ENCODE measurements at regions not wholly inside any gene's neighbourhood (a gene's known extent, or its start where the extent isn't known, plus 50 kb on each side); places are given as distances from the start of the nearest gene placed in this dataset.

DNA sequence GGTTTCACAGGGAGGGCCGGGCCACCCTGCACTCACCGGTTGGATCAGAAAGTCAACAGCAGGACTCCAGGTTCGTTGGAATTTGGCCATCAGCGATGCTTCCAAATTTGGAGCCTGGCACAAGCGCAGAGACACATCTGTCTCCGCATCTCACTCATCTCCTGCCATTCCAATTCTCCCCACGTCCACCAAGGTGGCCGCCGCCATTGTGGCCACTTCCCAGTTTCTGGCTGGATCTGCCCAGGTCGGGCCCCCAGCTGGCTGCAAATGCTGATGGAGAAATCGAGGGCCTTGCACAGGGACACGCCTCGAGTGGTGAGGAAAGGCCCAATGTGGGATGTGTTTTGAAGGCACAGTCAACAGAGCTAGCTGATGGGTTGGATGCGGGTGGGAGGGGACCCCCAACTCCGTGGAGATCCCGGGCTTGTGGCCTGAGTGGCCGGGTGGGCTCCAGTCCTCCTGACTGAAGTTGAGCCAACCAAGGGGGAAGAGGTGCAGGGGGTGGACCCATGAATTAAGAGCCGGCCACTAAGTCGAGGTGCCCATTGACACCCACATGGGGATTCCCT lies 102.7 kb downstream of the CRYAA start:
- TF ChIP-seq, protein P1, sequence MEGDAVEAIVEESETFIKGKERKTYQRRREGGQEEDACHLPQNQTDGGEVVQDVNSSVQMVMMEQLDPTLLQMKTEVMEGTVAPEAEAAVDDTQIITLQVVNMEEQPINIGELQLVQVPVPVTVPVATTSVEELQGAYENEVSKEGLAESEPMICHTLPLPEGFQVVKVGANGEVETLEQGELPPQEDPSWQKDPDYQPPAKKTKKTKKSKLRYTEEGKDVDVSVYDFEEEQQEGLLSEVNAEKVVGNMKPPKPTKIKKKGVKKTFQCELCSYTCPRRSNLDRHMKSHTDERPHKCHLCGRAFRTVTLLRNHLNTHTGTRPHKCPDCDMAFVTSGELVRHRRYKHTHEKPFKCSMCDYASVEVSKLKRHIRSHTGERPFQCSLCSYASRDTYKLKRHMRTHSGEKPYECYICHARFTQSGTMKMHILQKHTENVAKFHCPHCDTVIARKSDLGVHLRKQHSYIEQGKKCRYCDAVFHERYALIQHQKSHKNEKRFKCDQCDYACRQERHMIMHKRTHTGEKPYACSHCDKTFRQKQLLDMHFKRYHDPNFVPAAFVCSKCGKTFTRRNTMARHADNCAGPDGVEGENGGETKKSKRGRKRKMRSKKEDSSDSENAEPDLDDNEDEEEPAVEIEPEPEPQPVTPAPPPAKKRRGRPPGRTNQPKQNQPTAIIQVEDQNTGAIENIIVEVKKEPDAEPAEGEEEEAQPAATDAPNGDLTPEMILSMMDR (IDR thresholded peaks at IDR 0.05) = no peak
- TF ChIP-seq POLR2A (IDR thresholded peaks at IDR 0.05) (no peak), EP300 (IDR thresholded peaks at IDR 0.05) (no peak)
